Neural cell (in vitro differentiated cells): ENCODE measurements at regions not wholly inside any gene's neighbourhood (a gene's known extent, or its start where the extent isn't known, plus 50 kb on each side); places are given as distances from the start of the nearest gene placed in this dataset.

ENCODE experiments used
- H2AFZ ChIP-seq: fragments of 200-600, 300-800 bp; sonication (generic), shearing (Covaris generic); 2 replicates; pipeline ENCODE4 v1.6.0; 2014; ENCODE audit warnings: low read depth, mild to moderate bottlenecking, antibody characterized with exemption, low read length, moderate library complexity
- H3F3A ChIP-seq: fragments of 200-600 bp; shearing (Covaris generic); 2 replicates; pipeline ENCODE4 v1.6.1; 2016; ENCODE audit warnings: mild to moderate bottlenecking, moderate library complexity, mixed read lengths, antibody characterized with exemption, low read length; ENCODE audit not compliant: insufficient read depth, poor library complexity, severe bottlenecking
- H3K27ac ChIP-seq: fragments of 200-600, 300-800 bp; sonication (generic), shearing (Covaris generic); 2 replicates; pipeline ENCODE4 v1.5.1; 2014; ENCODE audit warnings: mild to moderate bottlenecking, low read length, moderate library complexity
- H3K27me3 ChIP-seq: fragments of 300-800, 200-600 bp; sonication (generic), shearing (Covaris generic); 2 replicates; pipeline ENCODE4 v1.6.0; 2014; ENCODE audit warnings: mild to moderate bottlenecking, low read depth, low read length, moderate library complexity; ENCODE audit not compliant: insufficient read depth
- H3K36me3 ChIP-seq: fragments of 300-800, 200-600 bp; sonication (generic), shearing (Covaris generic); 2 replicates; pipeline ENCODE4 v1.5.1; 2014; ENCODE audit warnings: mild to moderate bottlenecking, antibody characterized with exemption, low read length, moderate library complexity; ENCODE audit not compliant: insufficient read depth
- H3K4me2 ChIP-seq: fragments of 300-800, 200-600 bp; sonication (generic), shearing (Covaris generic); 2 replicates; pipeline ENCODE4 v1.6.0; 2014; ENCODE audit warnings: mild to moderate bottlenecking, low read length
- H3K4me3 ChIP-seq: fragments of 300-800, 200-600 bp; sonication (generic), shearing (Covaris generic); 2 replicates; pipeline ENCODE4 v1.5.1; 2014; ENCODE audit warnings: mild to moderate bottlenecking, low read length, moderate library complexity
- H3K79me2 ChIP-seq: fragments of 200-600 bp; shearing (Covaris generic); replicated peaks from 2 replicates; pipeline ENCODE4 v1.6.0; 2014; ENCODE audit warnings: mild to moderate bottlenecking, low read length, moderate library complexity; ENCODE audit not compliant: insufficient read depth
- H3K9ac ChIP-seq: fragments of 300-800, 200-600 bp; sonication (generic), shearing (Covaris generic); 2 replicates; pipeline ENCODE4 v1.6.1; 2016; ENCODE audit warnings: mild to moderate bottlenecking, low read length, mixed read lengths
- H3K9me2 ChIP-seq: fragments of 200-600 bp; shearing (Covaris generic); 2 replicates; pipeline ENCODE4 v1.6.1; 2016; ENCODE audit warnings: mild to moderate bottlenecking, low read length, mixed read lengths; ENCODE audit not compliant: insufficient read depth
- H3K9me3 ChIP-seq: fragments of 200-600, 300-800 bp; sonication (generic), shearing (Covaris generic); 2 replicates; pipeline ENCODE4 v1.6.1; 2016; ENCODE audit warnings: mild to moderate bottlenecking, mixed run types, low read length, moderate library complexity, mixed read lengths
- H4K20me1 ChIP-seq: fragments of 200-600 bp; shearing (Covaris generic); 2 replicates; pipeline ENCODE4 v1.6.1; 2016; ENCODE audit warnings: mild to moderate bottlenecking, mixed run types; ENCODE audit not compliant: insufficient read depth
- EP300 ChIP-seq: fragments of 450-650 bp; conservative IDR thresholded peaks from 2 replicates; pipeline ENCODE4 v1.6.1; 2014; ENCODE audit warnings: antibody characterized with exemption, mild to moderate bottlenecking, moderate library complexity; ENCODE audit not compliant: poor library complexity, severe bottlenecking
- EZH2 ChIP-seq: fragments of 200-600, 300-800 bp; shearing (Covaris generic), sonication (generic); IDR thresholded peaks from 2 replicates; pipeline ENCODE4 v1.6.1; 2014; ENCODE audit warnings: antibody characterized with exemption, low read length, borderline replicate concordance, mild to moderate bottlenecking; ENCODE audit not compliant: insufficient read depth, poor library complexity, severe bottlenecking
- MXI1 ChIP-seq: fragments of 450-650 bp; conservative IDR thresholded peaks from 2 replicates; pipeline ENCODE4 v1.6.1; 2014; ENCODE audit warnings: antibody characterized with exemption, mild to moderate bottlenecking; ENCODE audit not compliant: poor library complexity, severe bottlenecking
- POLR2AphosphoS5 ChIP-seq: IDR thresholded peaks from 2 replicates; pipeline ENCODE4 v1.6.1; 2012
- RAD21 ChIP-seq: fragments of 450-650 bp; conservative IDR thresholded peaks from 2 replicates; pipeline ENCODE4 v1.6.1; 2014; ENCODE audit warnings: antibody characterized with exemption, mild to moderate bottlenecking, moderate library complexity
- SMC3 ChIP-seq: fragments of 450-650 bp; conservative IDR thresholded peaks from 2 replicates; pipeline ENCODE4 v1.6.1; 2014; ENCODE audit warnings: antibody characterized with exemption, mild to moderate bottlenecking, moderate library complexity; ENCODE audit not compliant: poor library complexity
- TAF1 ChIP-seq: IDR thresholded peaks from 2 replicates; pipeline ENCODE4 v1.6.1; 2012; ENCODE audit warnings: low read depth
- TF ChIP-seq, protein P1 (sequence below): fragments of 450-650 bp; IDR thresholded peaks from 2 replicates; pipeline ENCODE4 v1.5.1; 2014; ENCODE audit warnings: antibody characterized with exemption, mild to moderate bottlenecking, moderate library complexity; ENCODE audit not compliant: poor library complexity, severe bottlenecking
- TF ChIP-seq, protein P2 (sequence below): IDR thresholded peaks from 2 replicates; pipeline ENCODE4 v1.6.1; 2012; ENCODE audit warnings: borderline replicate concordance

DNA sequence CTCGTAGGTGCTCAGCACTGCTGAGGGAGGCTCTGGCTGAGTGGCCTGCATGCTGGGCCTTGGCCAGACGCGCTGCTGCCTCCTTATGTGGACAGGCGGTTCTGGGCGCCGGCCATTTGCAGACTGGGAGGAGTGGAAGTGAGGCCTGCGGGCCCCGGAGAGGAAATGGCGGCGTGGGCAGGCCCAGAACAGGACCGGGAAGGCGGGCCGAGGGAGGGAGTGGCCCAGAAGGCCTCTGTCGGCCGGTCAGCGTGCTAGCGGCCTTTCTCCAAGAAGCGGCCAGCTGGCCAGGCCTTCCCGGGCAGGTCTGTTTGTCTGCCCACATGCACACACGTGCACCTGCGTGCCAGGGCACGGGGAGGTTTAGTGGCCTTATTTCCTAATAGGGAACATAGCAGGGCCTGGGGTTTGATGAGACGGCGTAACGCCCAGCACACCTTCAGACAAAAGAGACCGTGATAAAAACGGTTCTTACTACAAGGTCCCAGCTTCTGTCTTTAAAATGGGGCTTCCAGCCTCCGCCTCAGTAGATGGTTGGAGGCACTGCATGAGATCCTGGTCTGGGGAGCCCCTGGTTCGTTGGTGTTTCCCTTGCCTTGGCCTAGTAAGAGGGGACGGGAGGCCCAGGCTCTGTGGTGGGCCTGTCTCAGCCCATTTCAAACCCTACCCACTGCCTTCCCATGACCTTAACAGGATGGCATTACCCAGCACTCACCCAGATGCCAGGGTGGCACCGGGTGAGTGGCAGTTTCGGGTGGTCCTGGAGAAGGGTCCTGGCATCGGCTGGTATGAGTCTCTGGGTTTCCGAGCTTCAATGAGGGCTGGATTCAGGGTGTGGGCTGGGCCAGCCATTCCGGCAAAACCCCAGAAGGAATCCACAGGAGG is 65.1 kb upstream of the PPARA start:
- Histone ChIP-seq H3K9me2 (no peaks in the 10 kb centered on the region), H3K9ac (no peak overlapping the region), H3K36me3 (no peaks in the 10 kb centered on the region), H3F3A (no peaks in the 10 kb centered on the region), H2AFZ (no peak overlapping the region), H3K9me3 (no peaks in the 10 kb centered on the region), H4K20me1 (no peaks in the 10 kb centered on the region), H3K79me2 (no peaks in the 10 kb centered on the region), H3K4me2 (no peak overlapping the region), H3K4me3 (no peak overlapping the region), H3K27ac (no peak overlapping the region), H3K27me3 (peaks cover 15% of the 10 kb centered on the region)
- TF ChIP-seq, protein P1, sequence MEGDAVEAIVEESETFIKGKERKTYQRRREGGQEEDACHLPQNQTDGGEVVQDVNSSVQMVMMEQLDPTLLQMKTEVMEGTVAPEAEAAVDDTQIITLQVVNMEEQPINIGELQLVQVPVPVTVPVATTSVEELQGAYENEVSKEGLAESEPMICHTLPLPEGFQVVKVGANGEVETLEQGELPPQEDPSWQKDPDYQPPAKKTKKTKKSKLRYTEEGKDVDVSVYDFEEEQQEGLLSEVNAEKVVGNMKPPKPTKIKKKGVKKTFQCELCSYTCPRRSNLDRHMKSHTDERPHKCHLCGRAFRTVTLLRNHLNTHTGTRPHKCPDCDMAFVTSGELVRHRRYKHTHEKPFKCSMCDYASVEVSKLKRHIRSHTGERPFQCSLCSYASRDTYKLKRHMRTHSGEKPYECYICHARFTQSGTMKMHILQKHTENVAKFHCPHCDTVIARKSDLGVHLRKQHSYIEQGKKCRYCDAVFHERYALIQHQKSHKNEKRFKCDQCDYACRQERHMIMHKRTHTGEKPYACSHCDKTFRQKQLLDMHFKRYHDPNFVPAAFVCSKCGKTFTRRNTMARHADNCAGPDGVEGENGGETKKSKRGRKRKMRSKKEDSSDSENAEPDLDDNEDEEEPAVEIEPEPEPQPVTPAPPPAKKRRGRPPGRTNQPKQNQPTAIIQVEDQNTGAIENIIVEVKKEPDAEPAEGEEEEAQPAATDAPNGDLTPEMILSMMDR, result no peak
- TF ChIP-seq POLR2AphosphoS5 (no peak), TAF1 (no peak), MXI1 (no peak), SMC3 (no peak), EZH2 (no peak), RAD21 (no peak), EP300 (no peak)
- TF ChIP-seq, protein P2, sequence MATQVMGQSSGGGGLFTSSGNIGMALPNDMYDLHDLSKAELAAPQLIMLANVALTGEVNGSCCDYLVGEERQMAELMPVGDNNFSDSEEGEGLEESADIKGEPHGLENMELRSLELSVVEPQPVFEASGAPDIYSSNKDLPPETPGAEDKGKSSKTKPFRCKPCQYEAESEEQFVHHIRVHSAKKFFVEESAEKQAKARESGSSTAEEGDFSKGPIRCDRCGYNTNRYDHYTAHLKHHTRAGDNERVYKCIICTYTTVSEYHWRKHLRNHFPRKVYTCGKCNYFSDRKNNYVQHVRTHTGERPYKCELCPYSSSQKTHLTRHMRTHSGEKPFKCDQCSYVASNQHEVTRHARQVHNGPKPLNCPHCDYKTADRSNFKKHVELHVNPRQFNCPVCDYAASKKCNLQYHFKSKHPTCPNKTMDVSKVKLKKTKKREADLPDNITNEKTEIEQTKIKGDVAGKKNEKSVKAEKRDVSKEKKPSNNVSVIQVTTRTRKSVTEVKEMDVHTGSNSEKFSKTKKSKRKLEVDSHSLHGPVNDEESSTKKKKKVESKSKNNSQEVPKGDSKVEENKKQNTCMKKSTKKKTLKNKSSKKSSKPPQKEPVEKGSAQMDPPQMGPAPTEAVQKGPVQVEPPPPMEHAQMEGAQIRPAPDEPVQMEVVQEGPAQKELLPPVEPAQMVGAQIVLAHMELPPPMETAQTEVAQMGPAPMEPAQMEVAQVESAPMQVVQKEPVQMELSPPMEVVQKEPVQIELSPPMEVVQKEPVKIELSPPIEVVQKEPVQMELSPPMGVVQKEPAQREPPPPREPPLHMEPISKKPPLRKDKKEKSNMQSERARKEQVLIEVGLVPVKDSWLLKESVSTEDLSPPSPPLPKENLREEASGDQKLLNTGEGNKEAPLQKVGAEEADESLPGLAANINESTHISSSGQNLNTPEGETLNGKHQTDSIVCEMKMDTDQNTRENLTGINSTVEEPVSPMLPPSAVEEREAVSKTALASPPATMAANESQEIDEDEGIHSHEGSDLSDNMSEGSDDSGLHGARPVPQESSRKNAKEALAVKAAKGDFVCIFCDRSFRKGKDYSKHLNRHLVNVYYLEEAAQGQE, result no peak

DNA sequence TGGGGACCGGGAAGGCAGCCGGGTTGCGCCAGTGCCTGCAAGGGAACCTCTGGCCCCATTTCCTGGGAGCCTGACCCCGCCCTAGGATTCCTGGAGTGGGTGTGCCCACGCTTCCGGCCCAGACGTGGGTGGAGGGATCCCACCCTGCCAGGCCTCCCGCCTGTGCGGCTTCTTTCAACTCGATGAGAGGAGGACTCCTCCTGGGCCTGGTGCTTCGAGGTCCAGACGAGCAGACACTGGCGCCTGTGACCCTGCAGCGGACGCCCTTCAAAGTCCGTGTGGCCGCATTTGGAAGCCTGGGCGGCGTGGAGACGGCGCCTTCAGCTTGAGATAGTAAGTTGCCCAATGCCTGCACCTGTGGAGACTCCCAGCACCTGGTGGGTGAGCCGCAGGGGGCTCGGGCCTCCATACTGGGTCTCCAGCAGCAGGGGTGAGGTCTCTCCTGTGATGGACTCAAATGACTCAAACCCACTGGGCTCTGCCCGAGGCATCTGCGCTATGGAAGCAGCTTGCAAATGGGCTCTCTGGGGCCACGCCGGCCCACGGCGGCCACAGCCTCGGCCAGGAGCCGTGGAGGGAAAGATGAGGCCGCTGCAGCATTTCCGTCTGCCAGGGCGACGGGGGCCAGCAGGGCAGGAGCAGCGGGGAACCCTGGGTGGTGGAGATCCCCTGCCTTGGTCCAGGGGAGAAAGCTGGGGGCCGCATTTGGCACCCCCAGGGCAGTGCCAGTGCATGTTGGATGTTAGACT is 64.3 kb upstream of the PPARA start:
- Histone ChIP-seq H2AFZ (no peak overlapping the region), H3K9me2 (no peaks in the 10 kb centered on the region), H3K4me3 (no peak overlapping the region), H3K36me3 (no peaks in the 10 kb centered on the region), H3K9ac (no peak overlapping the region), H3K27me3 (peaks cover 15% of the 10 kb centered on the region), H3K79me2 (no peaks in the 10 kb centered on the region), H3K9me3 (no peaks in the 10 kb centered on the region), H3K4me2 (no peak overlapping the region), H3F3A (no peaks in the 10 kb centered on the region), H4K20me1 (no peaks in the 10 kb centered on the region), H3K27ac (no peak overlapping the region)
- TF ChIP-seq EP300 (no peak), SMC3 (no peak), TAF1 (no peak), POLR2AphosphoS5 (no peak)
